ENCODE measurements at regions not wholly inside any gene's neighbourhood (a gene's known extent, or its start where the extent isn't known, plus 50 kb on each side); places are given as distances from the start of the nearest gene placed in this dataset.
A peak's percentile ranks its signal among the peaks of the same experiment; 100 is the strongest.

DNA sequence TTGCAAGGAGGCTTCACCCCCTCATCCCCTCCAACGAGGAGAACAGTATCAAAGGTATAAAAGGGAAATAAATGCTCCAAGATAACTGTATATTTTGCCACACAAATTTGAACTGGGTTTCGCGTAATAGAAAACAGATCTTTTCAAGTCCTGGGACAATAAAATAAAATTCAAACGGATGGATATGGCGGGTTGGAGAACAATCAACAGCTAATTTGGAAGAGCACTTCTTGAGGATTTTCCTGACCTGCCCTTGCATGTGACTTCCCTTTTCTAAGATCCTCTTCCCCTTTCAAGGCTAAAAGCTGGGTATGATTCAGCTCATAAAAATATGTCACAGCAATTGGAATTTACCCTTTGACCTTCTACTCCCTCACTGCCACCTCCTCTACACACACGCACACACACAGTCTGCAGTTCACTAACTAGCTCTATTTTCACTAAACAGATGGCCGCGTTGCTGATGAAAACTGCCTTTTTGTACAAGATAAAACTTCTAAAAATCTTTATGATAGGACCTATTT is 386.9 kb downstream of the FIGN start:
- H3K36me3 Mint-ChIP-seq, result no peaks in the 10 kb centered on the region
- H3K27ac Mint-ChIP-seq, result no peak overlapping the region
- ATAC-seq, result no peak
- no peak for DNase-seq (ENCODE audit: low spot score in 2 of 2)
- peaks cover 6 to 12% of the 10 kb centered on the region in 2 donors for H3K9me3 Mint-ChIP-seq

DNA sequence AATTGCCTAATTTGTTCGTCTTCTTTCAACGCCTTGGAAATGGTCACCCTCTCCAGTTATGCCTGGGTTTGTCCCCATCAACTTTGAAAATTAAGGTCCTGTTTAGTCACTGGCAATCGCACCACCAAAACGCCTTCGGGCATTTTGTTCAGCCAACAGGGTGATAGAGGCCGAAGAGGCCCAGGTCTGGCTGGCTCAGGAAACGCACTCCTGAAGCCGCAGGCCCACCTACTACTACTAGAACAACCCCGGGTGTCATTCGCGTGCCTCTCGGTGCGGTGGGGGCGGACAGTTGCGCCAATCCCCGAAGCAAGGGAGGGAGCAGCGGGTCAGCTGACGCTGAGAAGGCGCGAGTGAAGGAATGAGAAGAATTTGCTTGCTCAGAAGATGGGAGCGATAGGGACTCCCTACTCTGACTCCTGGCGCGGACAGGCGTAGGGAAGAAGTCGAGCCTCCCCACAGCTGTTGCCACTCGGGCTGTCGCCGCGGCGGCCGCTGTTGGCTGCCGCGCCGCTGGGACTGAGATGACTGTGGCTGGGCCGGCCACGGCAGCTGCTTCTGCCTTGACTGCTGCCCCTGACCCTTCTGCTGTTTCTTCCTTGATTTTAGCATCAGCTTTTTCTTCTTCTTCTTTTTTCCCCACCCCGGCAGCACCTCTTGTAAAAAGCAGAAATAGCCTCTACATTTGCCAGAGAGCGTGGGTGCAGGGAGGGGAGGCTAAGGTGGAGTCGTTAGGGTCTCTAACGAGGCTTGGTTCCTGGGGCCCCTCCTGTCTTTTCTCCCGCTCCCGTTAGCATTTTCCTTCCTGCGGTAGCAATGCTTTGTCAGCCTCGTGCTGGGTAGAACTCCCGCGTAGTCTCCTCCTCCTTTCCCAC is 387.6 kb downstream of the FIGN start:
- ATAC-seq, result no peak
- no peaks in the 10 kb centered on the region for H3K36me3 Mint-ChIP-seq
- peaks cover 3 to 9% of the 10 kb centered on the region in 2 donors for H3K9me3 Mint-ChIP-seq
- H3K27ac Mint-ChIP-seq, result no peak overlapping the region
- no peak for DNase-seq (ENCODE audit: low spot score in 2 of 2)

DNA sequence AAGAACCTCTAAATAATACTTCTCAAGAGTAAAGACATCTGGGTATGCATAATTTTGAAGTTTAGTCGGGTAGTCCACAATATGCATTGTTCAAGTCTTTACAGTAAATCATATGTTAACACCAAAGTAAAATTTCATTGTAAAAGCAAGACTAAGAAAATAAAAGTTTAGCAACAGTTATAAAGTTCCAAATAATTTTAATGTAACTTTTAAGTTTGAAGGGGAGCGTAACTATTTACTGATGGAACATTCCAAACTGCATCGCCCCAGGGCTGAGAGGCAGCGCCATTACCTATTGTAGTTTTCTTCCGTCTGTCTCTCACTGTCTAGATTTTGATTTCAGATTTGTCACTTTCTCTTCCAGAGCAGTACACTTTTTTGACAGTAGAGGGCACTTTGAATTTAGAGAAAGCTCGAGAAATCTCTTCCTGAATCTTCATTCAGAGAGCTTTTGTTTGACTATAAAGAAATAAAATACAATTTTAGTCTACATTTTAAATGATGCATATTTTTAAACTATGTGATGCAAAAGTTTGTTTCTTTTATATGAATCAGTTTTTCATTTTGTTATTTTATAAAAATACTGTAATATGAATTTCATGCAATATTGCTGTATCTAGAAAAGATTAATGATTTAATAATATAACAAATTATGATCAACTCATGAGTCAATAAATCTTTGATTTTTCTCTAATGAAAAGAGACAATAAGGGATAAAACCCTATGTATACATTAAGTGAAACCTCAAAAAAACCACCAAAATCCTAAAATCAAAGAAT is 389.8 kb downstream of the FIGN start:
- Mint-ChIP-seq H3K27ac (no peak overlapping the region), H3K9me3 (peaks cover 0 to 11% of the 10 kb centered on the region in 2 donors), H3K36me3 (no peaks in the 10 kb centered on the region)
- no peak for ATAC-seq
- peak in 1 of 2 donors; percentile 2 for DNase-seq (ENCODE audit: low spot score in 2 of 2)

DNA sequence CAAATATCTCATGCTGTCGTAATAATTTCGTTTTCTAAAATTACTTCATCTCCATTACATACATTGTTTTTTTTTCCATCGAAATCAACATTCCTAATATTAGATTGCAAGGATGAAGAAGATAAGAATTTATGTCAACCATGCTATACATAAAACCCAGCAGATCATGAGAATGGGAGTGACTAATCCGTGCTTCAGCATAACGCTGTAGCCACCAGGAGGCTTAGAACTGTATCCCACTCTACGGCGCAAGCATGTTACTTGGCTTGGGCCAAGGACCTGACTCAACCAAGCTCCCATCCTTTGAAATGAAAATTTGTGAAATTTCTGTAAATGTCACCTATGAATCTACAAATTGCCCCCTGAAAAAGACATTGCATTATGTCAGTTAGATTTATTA is 392.5 kb downstream of the FIGN start:
- H3K36me3 Mint-ChIP-seq, result no peaks in the 10 kb centered on the region
- no peak overlapping the region for H3K27ac Mint-ChIP-seq
- peaks cover 4 to 6% of the 10 kb centered on the region in 2 donors for H3K9me3 Mint-ChIP-seq
- no peak for ATAC-seq
- DNase-seq (ENCODE audit: low spot score in 2 of 2), result no peak

DNA sequence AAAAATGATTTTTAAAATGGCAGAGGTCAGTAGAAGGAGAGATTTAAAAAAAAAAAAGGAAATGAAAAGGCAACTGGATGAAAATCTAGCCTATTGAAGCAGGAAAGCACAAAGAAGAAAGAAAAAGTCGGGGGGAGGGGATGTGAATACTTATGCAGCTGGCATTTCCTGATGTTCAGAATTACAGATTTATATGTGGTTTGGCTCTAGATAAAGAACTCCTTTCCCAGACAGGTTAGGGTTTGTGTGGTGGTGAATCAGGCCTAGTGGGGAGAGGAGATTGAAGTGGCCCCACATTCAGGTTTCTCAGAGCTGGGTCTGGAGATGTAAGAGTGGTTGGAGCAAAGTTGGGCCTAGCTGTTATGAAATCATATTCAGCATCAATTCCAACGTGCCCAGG is 394.4 kb downstream of the FIGN start:
- H3K9me3 Mint-ChIP-seq, result peaks cover 4 to 10% of the 10 kb centered on the region in 2 donors
- H3K27ac Mint-ChIP-seq, result peak overlapping the region in 1 of 2 donors; percentile 63
- ATAC-seq (no peak), DNase-seq (ENCODE audit: low spot score in 2 of 2) (no peak)
- H3K36me3 Mint-ChIP-seq, result no peaks in the 10 kb centered on the region

DNA sequence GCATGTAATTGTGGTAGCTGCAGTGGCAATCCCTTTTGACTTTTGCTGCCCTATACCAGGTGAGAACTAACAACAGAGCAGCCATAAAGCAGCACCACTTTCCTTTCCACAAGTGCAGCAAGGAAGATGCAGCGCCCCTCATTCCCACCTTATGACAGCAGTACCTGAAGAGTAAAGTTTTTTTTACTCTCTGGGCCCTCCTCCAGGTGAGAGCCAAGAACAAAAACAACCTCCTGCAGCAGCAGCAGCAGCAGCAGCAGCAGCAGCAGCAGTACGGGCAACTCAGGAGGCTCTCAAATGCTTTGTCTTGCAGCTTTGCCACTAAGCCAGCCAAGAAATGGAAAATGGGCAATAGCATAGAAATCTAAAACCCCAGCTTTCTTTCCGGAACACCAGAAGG is 397.5 kb downstream of the FIGN start:
- no peak for ATAC-seq
- Mint-ChIP-seq H3K36me3 (no peaks in the 10 kb centered on the region), H3K27ac (no peak overlapping the region), H3K9me3 (peaks cover 12 to 14% of the 10 kb centered on the region in 2 donors)
- no peak for DNase-seq (ENCODE audit: low spot score in 2 of 2)

DNA sequence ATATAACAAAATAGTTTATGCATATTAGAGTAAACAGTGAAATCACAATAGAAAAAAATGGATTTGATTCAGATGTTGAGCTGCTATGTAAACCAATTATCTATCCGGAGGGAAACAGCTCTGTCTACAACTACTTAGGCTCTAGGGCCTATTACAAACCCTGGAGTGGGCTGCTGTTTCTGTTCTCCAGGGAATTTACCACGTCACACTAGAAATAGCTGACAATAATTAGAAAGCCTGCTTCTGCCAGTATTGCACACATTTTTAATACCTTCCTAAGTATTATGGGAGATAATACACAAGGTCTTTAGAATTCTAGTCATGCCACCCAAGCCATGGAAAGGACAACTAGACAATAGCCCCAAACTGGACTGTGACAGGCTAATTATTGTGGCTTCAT is 411.1 kb downstream of the FIGN start:
- H3K27ac Mint-ChIP-seq, result no peak overlapping the region
- DNase-seq (ENCODE audit: low spot score in 2 of 2) (no peak), ATAC-seq (no peak)
- H3K36me3 Mint-ChIP-seq, result no peaks in the 10 kb centered on the region
- no peaks in the 10 kb centered on the region for H3K9me3 Mint-ChIP-seq

DNA sequence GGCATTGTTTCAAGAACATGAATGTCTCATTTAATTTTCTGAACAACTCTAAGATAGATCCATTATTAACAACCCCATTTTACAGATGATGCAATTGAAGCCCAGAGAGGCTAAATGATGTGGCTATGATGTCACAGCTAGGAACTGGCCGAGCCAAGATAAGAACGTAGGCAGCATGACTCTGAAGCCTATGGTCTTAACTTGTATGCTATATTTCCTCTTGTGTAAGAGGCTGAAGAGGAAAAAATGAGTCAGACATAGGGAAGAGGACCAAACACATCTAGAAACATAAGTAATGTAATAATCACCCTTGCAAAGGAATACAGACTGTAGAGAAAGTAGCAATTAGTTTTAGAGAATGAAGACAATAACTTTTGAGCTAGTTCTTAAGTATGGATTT is 416.8 kb downstream of the FIGN start:
- ATAC-seq (no peak), DNase-seq (ENCODE audit: low spot score in 2 of 2) (no peak)
- Mint-ChIP-seq H3K27ac (no peak overlapping the region), H3K36me3 (no peaks in the 10 kb centered on the region), H3K9me3 (peaks cover 4% of the 10 kb centered on the region in 2 donors)

DNA sequence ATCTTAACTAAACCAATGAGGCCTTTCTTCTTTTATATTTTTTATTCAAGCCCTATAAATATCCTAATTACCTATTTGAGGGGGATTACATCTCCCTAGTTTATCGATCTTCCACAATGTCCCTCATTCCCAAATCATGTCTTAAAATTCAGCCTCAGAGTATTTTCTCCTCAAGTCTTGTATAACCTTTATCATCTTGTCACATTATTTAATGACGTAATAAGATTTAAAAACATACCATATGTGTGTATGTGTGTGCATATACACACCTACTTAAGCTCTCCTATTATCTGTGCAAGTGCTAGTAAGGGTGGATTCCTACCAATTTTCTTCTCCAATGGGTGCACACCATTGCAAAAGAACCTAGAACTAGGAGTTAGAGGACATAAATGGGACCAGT is 421.1 kb downstream of the FIGN start:
- Mint-ChIP-seq H3K9me3 (peaks cover 4 to 7% of the 10 kb centered on the region in 2 donors), H3K36me3 (no peaks in the 10 kb centered on the region), H3K27ac (no peak overlapping the region)
- no peak for DNase-seq (ENCODE audit: low spot score in 2 of 2)
- ATAC-seq, result no peak

DNA sequence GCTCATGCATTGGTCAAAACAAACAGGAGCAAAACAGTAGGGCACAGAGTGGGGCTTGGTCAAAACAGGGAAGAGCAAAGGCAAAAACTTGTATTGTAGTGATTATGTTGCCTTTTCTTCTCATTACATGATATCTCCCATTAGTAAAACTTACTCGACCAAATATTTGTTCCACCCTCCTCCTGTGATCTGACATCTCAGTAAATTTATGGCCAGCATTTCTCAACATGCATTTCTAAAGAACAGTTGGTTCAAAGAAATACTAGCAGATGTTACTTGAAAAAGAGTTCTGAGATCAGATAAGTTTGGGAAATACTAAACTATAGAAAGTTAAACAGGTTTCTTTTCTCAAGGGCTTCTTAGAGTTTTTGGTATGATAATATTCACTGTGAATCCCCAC is 423.1 kb downstream of the FIGN start:
- no peaks in the 10 kb centered on the region for H3K36me3 Mint-ChIP-seq

DNA sequence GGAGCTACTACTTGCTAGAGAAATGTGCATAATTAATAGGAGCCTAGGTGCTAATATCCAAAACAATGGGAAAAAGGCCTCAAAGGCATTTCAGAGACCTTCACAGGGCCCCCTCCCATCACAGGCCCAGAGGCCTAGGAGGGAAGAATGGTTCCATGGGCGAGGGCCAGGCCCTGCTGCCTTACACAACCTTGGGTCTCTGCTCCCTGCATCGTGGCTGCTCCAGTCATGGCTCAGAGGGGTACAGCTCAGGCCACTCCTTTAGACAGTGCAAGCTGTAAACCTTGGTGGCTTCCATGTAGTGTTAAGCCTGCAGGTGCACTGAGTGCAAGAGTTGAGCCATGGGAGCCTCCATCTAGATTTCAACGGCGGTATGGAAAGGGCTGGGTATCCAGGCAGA is 429.2 kb downstream of the FIGN start:
- Mint-ChIP-seq H3K9me3 (peaks cover 19 to 20% of the 10 kb centered on the region in 2 donors), H3K27ac (no peak overlapping the region), H3K36me3 (peaks cover 7 to 8% of the 10 kb centered on the region in 2 donors)
- no peak for DNase-seq (ENCODE audit: low spot score in 2 of 2)
- no peak for ATAC-seq

More for the DNA sequence above, 423.1 kb downstream of the FIGN start:
- no peak overlapping the region for H3K27ac Mint-ChIP-seq
- H3K9me3 Mint-ChIP-seq, result peaks cover 6 to 9% of the 10 kb centered on the region in 2 donors
- DNase-seq (ENCODE audit: low spot score in 2 of 2) (no peak), ATAC-seq (no peak)

DNA sequence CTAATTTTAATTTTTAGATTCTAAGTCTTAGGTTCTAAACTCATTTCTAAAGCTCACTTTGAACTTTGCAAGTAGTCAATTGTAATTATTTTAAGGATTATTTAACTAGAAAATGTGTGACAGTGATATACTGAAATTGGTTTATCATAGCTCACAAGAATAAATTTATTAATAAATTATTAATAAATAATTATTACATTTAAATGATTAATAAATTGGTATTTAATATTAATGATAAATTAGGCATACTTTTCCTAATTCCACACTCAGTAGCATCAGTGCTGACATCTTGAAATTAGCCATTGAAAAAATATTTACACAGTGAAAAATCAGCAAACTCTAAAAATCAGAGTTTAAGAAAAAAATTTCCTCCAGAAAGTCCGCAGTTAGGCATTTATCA is 433.7 kb downstream of the FIGN start:
- no peak for ATAC-seq
- H3K9me3 Mint-ChIP-seq, result peaks cover 10 to 20% of the 10 kb centered on the region in 2 donors
- H3K36me3 Mint-ChIP-seq, result peaks cover 7 to 8% of the 10 kb centered on the region in 2 donors

DNA sequence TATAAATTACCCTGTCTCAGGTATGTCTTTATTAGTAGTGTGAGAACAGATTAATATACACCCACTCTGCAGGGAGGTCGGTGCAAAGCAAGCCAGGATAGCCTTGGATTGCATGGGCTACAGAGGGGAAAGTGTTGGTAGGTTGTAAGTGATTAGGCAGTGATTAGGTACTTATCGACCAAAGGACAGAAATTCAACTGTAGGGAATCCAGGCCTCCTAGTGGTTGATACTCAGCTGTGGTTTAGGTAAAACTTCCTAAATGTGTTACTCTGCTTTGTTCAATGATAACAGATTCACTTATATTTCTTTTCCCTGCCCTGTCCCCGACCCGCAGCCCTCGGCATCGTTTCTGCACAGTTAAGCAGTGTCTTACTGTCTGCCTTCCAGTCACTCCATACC is 444.0 kb downstream of the FIGN start:
- Mint-ChIP-seq H3K9me3 (peaks cover 15 to 24% of the 10 kb centered on the region in 2 donors), H3K27ac (no peak overlapping the region), H3K36me3 (no peaks in the 10 kb centered on the region)
- ATAC-seq, result no peak
- DNase-seq (ENCODE audit: low spot score in 2 of 2), result no peak

More for the DNA sequence above, 433.7 kb downstream of the FIGN start:
- DNase-seq (ENCODE audit: low spot score in 2 of 2), result no peak
- H3K27ac Mint-ChIP-seq, result no peak overlapping the region

DNA sequence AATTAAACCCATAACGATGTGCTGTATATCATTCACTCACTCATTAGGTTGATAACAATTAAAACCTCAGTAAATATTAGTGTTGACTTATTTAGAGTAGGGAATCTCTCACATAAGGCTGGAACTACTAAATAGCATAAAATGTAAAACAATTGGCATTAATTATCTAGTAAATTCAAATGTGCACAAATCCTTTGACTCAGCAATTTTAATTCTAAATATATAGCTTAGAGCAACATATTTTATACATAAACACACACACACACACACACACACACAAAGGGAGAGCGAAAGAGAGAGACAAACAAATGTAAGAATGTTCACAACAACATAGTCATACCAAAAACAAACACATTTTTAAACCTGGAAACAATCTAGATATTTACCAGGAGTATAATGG is 443.1 kb upstream of the KCNH7 start:
- H3K27ac Mint-ChIP-seq, result no peak overlapping the region
- DNase-seq (ENCODE audit: low spot score in 2 of 2), result no peak
- ATAC-seq, result no peak
- no peaks in the 10 kb centered on the region for H3K36me3 Mint-ChIP-seq
- H3K9me3 Mint-ChIP-seq, result peaks cover 17 to 19% of the 10 kb centered on the region in 2 donors

DNA sequence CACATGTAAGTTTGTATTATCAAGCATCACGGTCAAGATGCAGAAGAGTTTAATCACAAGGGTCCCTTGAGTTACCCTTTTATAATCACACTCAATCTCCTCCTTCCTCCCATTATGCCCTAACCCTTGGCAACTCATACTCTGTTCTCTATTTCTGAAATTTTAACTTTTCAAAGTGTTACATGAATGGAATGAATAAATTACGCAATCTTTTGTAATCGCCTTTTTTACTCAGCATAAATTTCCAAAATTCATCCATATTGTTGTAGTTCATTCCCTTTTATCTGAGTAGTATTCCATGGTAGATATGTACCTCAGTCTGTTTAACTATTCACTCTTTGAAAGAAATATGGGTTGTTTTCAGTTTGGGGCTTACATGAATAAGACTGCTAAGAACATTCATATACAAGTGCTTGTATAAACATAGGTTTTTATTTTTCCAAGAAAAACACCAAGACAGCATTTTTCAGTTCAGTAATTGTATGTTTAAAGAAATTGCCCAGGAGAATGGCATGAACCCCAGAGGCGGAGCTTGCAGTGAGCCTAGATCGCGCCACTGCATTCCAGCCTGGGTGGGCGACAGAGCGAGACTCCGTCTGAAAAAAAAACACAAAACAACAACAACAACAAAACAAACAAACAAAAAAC is 430.9 kb upstream of the KCNH7 start:
- no peak for DNase-seq (ENCODE audit: low spot score in 2 of 2)
- Mint-ChIP-seq H3K27ac (no peak overlapping the region), H3K9me3 (peaks cover 18 to 25% of the 10 kb centered on the region in 2 donors), H3K36me3 (peaks cover 0 to 21% of the 10 kb centered on the region in 2 donors)
- no peak for ATAC-seq

DNA sequence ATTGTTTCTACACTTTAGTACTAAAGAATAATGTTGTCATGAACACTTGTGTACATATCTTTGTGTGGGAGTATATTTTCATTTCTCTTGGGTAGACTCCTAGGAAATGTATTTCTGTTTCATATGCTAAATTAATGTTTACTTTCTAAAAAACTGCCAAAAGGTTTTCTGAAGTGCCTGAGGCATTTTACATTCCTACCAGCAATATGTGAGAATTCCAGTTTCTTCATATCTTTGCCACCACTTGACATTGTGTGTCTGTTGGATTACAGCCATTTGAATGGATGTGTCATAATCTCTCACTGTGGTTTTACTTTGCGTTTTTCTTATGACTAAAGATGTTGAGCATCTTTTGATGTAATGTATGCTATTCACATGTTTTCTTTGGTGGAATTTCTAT is 428.2 kb upstream of the KCNH7 start:
- DNase-seq (ENCODE audit: low spot score in 2 of 2), result no peak
- no peaks in the 10 kb centered on the region for H3K36me3 Mint-ChIP-seq
- ATAC-seq, result no peak
- H3K27ac Mint-ChIP-seq, result no peak overlapping the region
- H3K9me3 Mint-ChIP-seq, result peaks cover 0 to 6% of the 10 kb centered on the region in 2 donors

DNA sequence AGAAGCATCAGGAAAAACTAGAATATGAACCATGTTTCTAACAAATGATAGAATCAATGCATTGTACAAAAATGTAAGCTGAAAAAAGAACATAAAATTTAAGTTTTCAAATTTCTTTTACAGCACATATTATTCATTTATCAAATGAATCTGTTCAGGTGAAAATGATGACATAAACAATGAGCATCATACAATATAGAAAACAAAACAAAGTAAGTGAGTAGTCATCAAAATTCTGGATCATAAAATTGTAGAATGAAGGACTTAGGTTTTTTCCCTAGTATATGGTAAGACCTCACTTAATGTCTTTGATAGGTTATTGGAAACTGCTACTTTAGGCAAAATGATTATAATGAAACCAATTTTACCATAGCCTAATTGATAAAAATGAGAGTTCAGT is 427.0 kb upstream of the KCNH7 start:
- Mint-ChIP-seq H3K36me3 (no peaks in the 10 kb centered on the region), H3K9me3 (peaks cover 0 to 5% of the 10 kb centered on the region in 2 donors), H3K27ac (no peak overlapping the region)
- no peak for DNase-seq (ENCODE audit: low spot score in 2 of 2)
- no peak for ATAC-seq

Data from activated naive CD4-positive, alpha-beta T cell treated with anti-CD3 and anti-CD28 coated beads, Interleukin-2, amount 50 U/mL, for 72 hours (primary cell).